Left lung (tissue), 4 donors: ENCODE measurements at regions not wholly inside any gene's neighbourhood (a gene's known extent, or its start where the extent isn't known, plus 50 kb on each side); places are given as distances from the start of the nearest gene placed in this dataset.

Experiments
- ATAC-seq: fragments of 200-7000 bp; cut with Tn5 transposase; one replicate; pipeline ENCODE4 v1.9.1; 2020; ENCODE audit warnings: moderate library complexity
- DNase-seq, 4 donors: peaks; one replicate each; pipeline ENCODE4 v3.0.0-alpha.2; 2013 to 2020
- H3K27ac ChIP-seq, 2 donors: fragments of 200-600 bp; sonication (generic) in 1 of 2; one replicate each; pipeline versions ENCODE4 v1.5.0 to v1.8.0; 2020 to 2021
- H3K27me3 ChIP-seq, 2 donors: fragments of 200-600 bp; sonication (generic) in 1 of 2; one replicate each; pipeline versions ENCODE4 v1.5.0 to v1.8.0; 2020 to 2021
- H3K36me3 ChIP-seq, 2 donors: fragments of 200-600 bp; sonication (generic) in 1 of 2; one replicate each; pipeline versions ENCODE4 v1.5.0 to v1.8.0; 2020 to 2021
- H3K4me1 ChIP-seq, 2 donors: fragments of 200-600 bp; one replicate each; pipeline ENCODE4 v1.8.0; 2021
- H3K4me3 ChIP-seq, 2 donors: fragments of 200-600 bp; sonication (generic) in 1 of 2; one replicate each; pipeline versions ENCODE4 v1.5.0 to v1.8.0; 2020 to 2021; ENCODE audit warnings: mild to moderate bottlenecking in 1 of 2
- H3K9me3 ChIP-seq, 2 donors: fragments of 200-600 bp; sonication (generic) in 1 of 2; one replicate each; pipeline versions ENCODE4 v1.5.0 to v1.8.0; 2020 to 2021
- CTCF ChIP-seq, 2 donors: fragments of 200-600 bp; sonication (generic) in 1 of 2; IDR thresholded peaks; one replicate each; pipeline versions ENCODE4 v1.5.0 to v1.8.0; 2021; ENCODE audit warnings: antibody characterized with exemption in 2 of 2
- intact Hi-C, 2 donors: fragments of 100-400 bp; cut with DNase I; formaldehyde crosslinking; loops; one replicate each; pipeline versions ENCODE4 v1.11.2 to v1.14.2; 2022
- donor health status: DM: no; HTN: yes; CAD: no.
- donor health status: DM: no; HTN: no; CAD: no.

DNA sequence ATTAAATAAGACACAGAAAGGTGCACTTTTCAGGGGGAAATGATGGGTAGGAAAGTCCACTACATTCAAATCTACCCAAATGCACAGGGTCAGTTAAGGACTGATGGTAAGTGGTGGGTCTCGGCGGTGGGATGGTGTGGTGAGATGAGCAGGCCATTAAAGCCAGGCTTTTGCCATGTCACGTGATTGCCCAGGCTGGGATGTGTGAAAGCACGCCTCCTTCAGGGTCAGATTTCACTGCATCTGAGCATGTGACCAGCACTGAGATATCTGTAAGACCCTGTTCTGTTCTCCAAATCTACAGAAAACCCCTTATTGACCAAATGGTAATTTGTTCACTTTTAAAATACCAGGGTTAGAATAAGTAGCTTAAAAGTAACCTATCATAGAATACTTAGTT lies 301.5 kb downstream of the MEX3B start:
- Histone ChIP-seq H3K4me1 (no peaks in the 10 kb centered on the region), H3K9me3 (no peaks in the 10 kb centered on the region), H3K36me3 (no peaks in the 10 kb centered on the region), H3K27me3 (peaks cover 0 to 12% of the 10 kb centered on the region in 2 donors), H3K4me3 (no peak overlapping the region), H3K27ac (no peak overlapping the region)
- intact Hi-C loops: no loop called here
- no peak for DNase-seq
- no peak for ATAC-seq
- no peak for TF ChIP-seq CTCF (IDR thresholded peaks at IDR 0.05)

DNA sequence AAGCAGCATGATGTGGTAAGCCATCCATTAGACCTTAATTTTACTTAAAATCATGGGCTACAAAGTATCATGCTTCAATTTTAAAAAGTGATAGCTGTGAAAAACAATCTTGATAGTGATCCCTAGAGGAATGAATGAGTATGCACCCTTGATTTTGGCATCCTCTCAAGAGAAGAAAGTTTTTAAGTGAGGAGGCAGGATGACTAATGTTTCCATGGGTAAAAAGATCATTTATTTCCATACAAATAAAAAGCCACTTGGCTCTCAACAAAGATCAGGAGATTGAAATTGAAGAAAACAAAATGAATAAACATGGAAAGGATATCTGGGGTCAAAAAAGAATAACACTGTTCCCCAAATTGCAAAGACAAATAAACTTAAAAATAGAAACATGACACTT lies 305.4 kb downstream of the MEX3B start:
- no peaks in the 10 kb centered on the region for H3K36me3 ChIP-seq
- no peak for DNase-seq
- no peak for TF ChIP-seq CTCF (IDR thresholded peaks at IDR 0.05)
- H3K27ac ChIP-seq: no peak overlapping the region
- H3K9me3 ChIP-seq: no peaks in the 10 kb centered on the region
- no peak for ATAC-seq
- intact Hi-C loops: no loop called here
- no peaks in the 10 kb centered on the region for H3K27me3 ChIP-seq
- no peaks in the 10 kb centered on the region for H3K4me1 ChIP-seq
- H3K4me3 ChIP-seq: no peak overlapping the region

- no peak for TF ChIP-seq CTCF (IDR thresholded peaks at IDR 0.05)
- intact Hi-C loops: no loop called here
- Histone ChIP-seq H3K9me3 (no peaks in the 10 kb centered on the region), H3K4me1 (no peaks in the 10 kb centered on the region), H3K27ac (no peak overlapping the region), H3K36me3 (no peaks in the 10 kb centered on the region), H3K4me3 (no peak overlapping the region), H3K27me3 (no peaks in the 10 kb centered on the region)
- DNase-seq (no peak), ATAC-seq (no peak)
Measured at GRCh38 chr15:81729340-81729739, 316.5 kb downstream of the MEX3B start.

GRCh38 chr15:81728726-81729125 lies 317.1 kb downstream of the MEX3B start:
- Histone ChIP-seq H3K9me3 (no peaks in the 10 kb centered on the region), H3K4me1 (no peaks in the 10 kb centered on the region), H3K36me3 (no peaks in the 10 kb centered on the region), H3K4me3 (no peak overlapping the region), H3K27me3 (no peaks in the 10 kb centered on the region), H3K27ac (no peak overlapping the region)
- ATAC-seq (no peak), DNase-seq (peak in 2 of 4 donors; percentile 36 to 44)
- intact Hi-C loops: no loop called here
- TF ChIP-seq CTCF (IDR thresholded peaks at IDR 0.05): no peak

DNA sequence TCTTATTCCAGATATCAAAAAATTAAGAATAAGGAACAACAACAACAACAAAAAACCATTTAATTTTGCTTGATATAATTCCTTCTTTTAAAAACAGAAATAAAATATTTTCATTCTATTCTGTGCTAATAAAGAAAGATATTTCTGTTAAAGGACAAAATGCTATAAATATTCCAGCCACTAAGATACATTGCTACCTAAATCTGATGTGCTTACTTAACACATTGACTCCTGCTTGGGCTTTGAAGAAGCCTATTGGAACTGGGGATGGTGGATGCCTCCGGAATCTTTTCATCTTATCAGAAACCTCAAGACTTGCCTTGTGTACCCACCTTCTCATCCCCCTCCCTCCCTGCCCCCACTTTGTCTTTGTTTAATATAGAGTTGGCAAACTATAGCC lies 320.2 kb downstream of the MEX3B start:
- no peak overlapping the region for H3K4me3 ChIP-seq
- DNase-seq (no peak), ATAC-seq (no peak)
- intact Hi-C loops: no loop called here
- no peaks in the 10 kb centered on the region for H3K27me3 ChIP-seq
- H3K36me3 ChIP-seq: no peaks in the 10 kb centered on the region
- H3K4me1 ChIP-seq: no peaks in the 10 kb centered on the region
- no peaks in the 10 kb centered on the region for H3K9me3 ChIP-seq
- TF ChIP-seq CTCF (IDR thresholded peaks at IDR 0.05): no peak
- H3K27ac ChIP-seq: no peak overlapping the region
